Testis (tissue), 2 donors: ENCODE measurements at regions not wholly inside any gene's neighbourhood (a gene's known extent, or its start where the extent isn't known, plus 50 kb on each side); places are given as distances from the start of the nearest gene placed in this dataset.
"Not testable (repeated sequence)": the region's sequence is repeated elsewhere in the genome, so short reads cannot be mapped to it uniquely, and the experiment has no call there.

Experiments used
- DNase-seq: peaks from one replicate; pipeline ENCODE4 v3.0.0-alpha.2; 2019
- H3K27ac ChIP-seq, 2 donors: fragments of 200-600 bp; sonication (generic); one replicate each; pipeline ENCODE4 v1.5.1; 2019
- H3K27me3 ChIP-seq: fragments of 200-600 bp; sonication (generic); one replicate; pipeline ENCODE4 v1.5.1; 2019
- H3K36me3 ChIP-seq: fragments of 200-600 bp; sonication (generic); one replicate; pipeline ENCODE4 v1.5.1; 2017; ENCODE audit warnings: low read depth; ENCODE audit errors: missing control alignments
- H3K4me1 ChIP-seq: fragments of 200-600 bp; sonication (generic); one replicate; pipeline ENCODE4 v1.5.1; 2019
- H3K4me3 ChIP-seq, 2 donors: fragments of 200-600 bp; sonication (generic); one replicate each; pipeline ENCODE4 v1.5.1; 2017 to 2019
- H3K9me3 ChIP-seq: fragments of 200-600 bp; sonication (generic); one replicate; pipeline ENCODE4 v1.5.1; 2017
- CTCF ChIP-seq, 3 experiments: fragments of 450-650 bp in 2 of 3; fragments of 200-600 bp in 1 of 3; sonication (generic) in 1 of 3; IDR thresholded peaks; one replicate each; pipeline ENCODE4 v1.5.1; 2016 to 2019; ENCODE audit warnings: antibody characterized with exemption in 3 of 3, mild to moderate bottlenecking in 2 of 3, moderate library complexity in 1 of 3
- POLR2A ChIP-seq: fragments of 450-650 bp; IDR thresholded peaks from one replicate; pipeline ENCODE4 v1.6.1; 2017; ENCODE audit warnings: antibody characterized with exemption, mild to moderate bottlenecking, moderate library complexity
- WGBS, 2 donors: methylation state at CpG; one replicate each; pipeline ENCODE4 v1.1.5; 2018; 5-methylcytosine and 5-hydroxymethylcytosine counted together
- intact Hi-C: fragments of 100-400 bp; cut with DNase I; formaldehyde crosslinking; loops from one replicate; pipeline ENCODE4 v1.15.1; 2023; ENCODE audit warnings: low total_unique reads

- TF ChIP-seq CTCF (IDR thresholded peaks at IDR 0.05) (no peak), POLR2A (no peak)
- Histone ChIP-seq H3K36me3 (no peaks in the 10 kb centered on the region), H3K4me3 (no peak overlapping the region), H3K9me3 (no peaks in the 10 kb centered on the region), H3K27ac (no peak overlapping the region), H3K4me1 (peaks cover 5% of the 10 kb centered on the region), H3K27me3 (no peaks in the 10 kb centered on the region)
- intact Hi-C loops, result no loop called here
- WGBS, 2 donors, result 64 to 71% methylated on average over 6 of the region's 6 CpGs
- DNase-seq, result no peak
Measured at GRCh38 chr5:38692781-38693527, 136.5 kb upstream of the LIFR start.

- DNase-seq, result peak; percentile 37
- Histone ChIP-seq H3K9me3 (no peaks in the 10 kb centered on the region), H3K4me1 (peaks cover 5% of the 10 kb centered on the region), H3K27me3 (no peaks in the 10 kb centered on the region), H3K27ac (no peak overlapping the region), H3K4me3 (no peak overlapping the region), H3K36me3 (no peaks in the 10 kb centered on the region)
- intact Hi-C loops, result no loop called here
- WGBS, 2 donors, result 42 to 49% methylated on average over 9 of the region's 9 CpGs
- TF ChIP-seq CTCF (IDR thresholded peaks at IDR 0.05) (no peak), POLR2A (no peak)
Measured at GRCh38 chr5:38695021-38695958, 138.8 kb upstream of the LIFR start.

- Histone ChIP-seq H3K9me3 (no peaks in the 10 kb centered on the region), H3K27me3 (no peaks in the 10 kb centered on the region), H3K36me3 (no peaks in the 10 kb centered on the region), H3K4me3 (no peak overlapping the region), H3K27ac (no peak overlapping the region), H3K4me1 (peaks cover 5% of the 10 kb centered on the region)
- TF ChIP-seq POLR2A (no peak), CTCF (IDR thresholded peaks at IDR 0.05) (no peak)
- no peak for DNase-seq
- intact Hi-C loops, result no loop called here
Measured at GRCh38 chr5:38697013-38697412, 140.6 kb upstream of the LIFR start.

GRCh38 chr5:38705529-38705928 lies 140.3 kb upstream of the OSMR start:
- H3K27ac ChIP-seq, intact Hi-C loops, H3K4me3 ChIP-seq, DNase-seq, H3K9me3 ChIP-seq, H3K27me3 ChIP-seq, H3K4me1 ChIP-seq, H3K36me3 ChIP-seq: not testable (repeated sequence)
- WGBS, 2 donors, result 96% methylated on average over 4 of the region's 4 CpGs

GRCh38 chr5:38706376-38706775 lies 139.4 kb upstream of the OSMR start:
- intact Hi-C loops, result no loop called here
- DNase-seq, result no peak
- Histone ChIP-seq H3K9me3 (no peaks in the 10 kb centered on the region), H3K27me3 (no peaks in the 10 kb centered on the region), H3K4me1 (peaks cover 8% of the 10 kb centered on the region), H3K36me3 (no peaks in the 10 kb centered on the region), H3K27ac (no peak overlapping the region), H3K4me3 (no peak overlapping the region)
- 82 to 90% methylated on average over 3 of the region's 3 CpGs for WGBS, 2 donors
- TF ChIP-seq POLR2A, result no peak
- TF ChIP-seq CTCF (IDR thresholded peaks at IDR 0.05), result no peak
